Heart left ventricle (tissue), 16 donors: ENCODE measurements at regions not wholly inside any gene's neighbourhood (a gene's known extent, or its start where the extent isn't known, plus 50 kb on each side); places are given as distances from the start of the nearest gene placed in this dataset.

Experiments
- ATAC-seq, 4 donors: fragments of 200-7000 bp; cut with Tn5 transposase; one replicate each; pipeline ENCODE4 v1.9.1; 2020 to 2022; ENCODE audit warnings: moderate library complexity in 4 of 4, mild to moderate bottlenecking in 3 of 4, moderate number of reproducible peaks in 1 of 4
- DNase-seq, 5 donors: peaks; one replicate each; pipeline ENCODE4 v3.0.0-alpha.2; 2020
- H3K27ac ChIP-seq, 12 donors: fragments of 200-600 bp; sonication (generic) in 4 of 12; one replicate each; pipeline versions ENCODE4 v1.5.0 to v1.8.0; 2016 to 2022; ENCODE audit warnings: mild to moderate bottlenecking in 2 of 12
- H3K27me3 ChIP-seq, 9 donors: fragments of 200-600 bp; sonication (generic) in 2 of 9; one replicate each; pipeline versions ENCODE4 v1.5.1 to v1.8.0; 2016 to 2022; ENCODE audit warnings: mild to moderate bottlenecking in 3 of 9
- H3K36me3 ChIP-seq, 9 donors: fragments of 200-600 bp; sonication (generic) in 2 of 9; one replicate each; pipeline versions ENCODE4 v1.5.0 to v1.8.0; 2018 to 2022; ENCODE audit warnings: mild to moderate bottlenecking in 2 of 9
- H3K4me1 ChIP-seq, 12 donors: fragments of 200-600 bp; sonication (generic) in 4 of 12; one replicate each; pipeline versions ENCODE4 v1.5.0 to v1.8.0; 2016 to 2022; ENCODE audit warnings: mild to moderate bottlenecking in 3 of 12
- H3K4me3 ChIP-seq, 12 donors: fragments of 200-600 bp; sonication (generic) in 4 of 12; one replicate each; pipeline versions ENCODE4 v1.5.0 to v1.8.0; 2017 to 2022; ENCODE audit warnings: mild to moderate bottlenecking in 9 of 12, moderate library complexity in 4 of 12
- H3K9me3 ChIP-seq, 12 donors: fragments of 200-600 bp; sonication (generic) in 4 of 12; one replicate each; pipeline versions ENCODE4 v1.5.0 to v1.8.0; 2016 to 2022; ENCODE audit warnings: mild to moderate bottlenecking in 1 of 12
- CTCF ChIP-seq, 12 donors: fragments of 200-600 bp; sonication (generic) in 4 of 12; IDR thresholded peaks; one replicate each; pipeline versions ENCODE4 v1.5.0 to v1.8.0; 2018 to 2022; ENCODE audit warnings: antibody characterized with exemption in 12 of 12, mild to moderate bottlenecking in 5 of 12
- POLR2A ChIP-seq, 2 donors: fragments of 450-650 bp; IDR thresholded peaks; one replicate each; pipeline ENCODE4 v1.6.1; 2017; ENCODE audit warnings: antibody characterized with exemption in 2 of 2, mild to moderate bottlenecking in 2 of 2, moderate library complexity in 2 of 2
- WGBS, 4 donors: extraction: QIAGEN DNeasy Blood & Tissue Kit in 2 of 4; methylation state at CpG; one replicate each; pipeline versions ENCODE4 v1.1.5 to v1.1.7; 2013 to 2018; 5-methylcytosine and 5-hydroxymethylcytosine counted together
- intact Hi-C, 10 donors: fragments of 100-400 bp; cut with DNase I; formaldehyde crosslinking; loops; one replicate each; pipeline versions ENCODE4 v1.11.1 to v1.14.2; 2022
- donor health status: ischemic (EF 13 %, LVEDD 7.1; RV severe dilation, severe dysfunction).
- donor health status: healthy with polysubstance abuse.
- donor health status: DM: no; HTN: yes; CAD: no.
- donor health status: DM: no; HTN: no; CAD: no.
- donor health status: ischemic (EF 25% LVEDD 6.9; RV normal size, moderate dysfunction).
- donor health status: ischemic (EF 25% LVEDD 5.7; RV mildly dilated, moderate dysfunction).
- donor health status: healthy.
- donor health status: DM: yes; HTN: yes; CAD: no.
- donor health status: ischemic (EF 35%, LVEDD 5.7; RV mildly dilated, moderate dysfunction).
- donor health status: nonischemic (EF 11% LVEDD 7.7; RV severe dilation, severe dysfunction).
- donor health status: DM: yes; HTN: yes; CAD: no.
- donor health status: PGD.
- donor health status: ischemic (EF 29% LVEDD 5.4; RV normal size, mild dysfunction).
- donor health status: nonischemic (EF 23%, LVEDD 6.1; RV moderate dilation, normal function).

- Histone ChIP-seq H3K36me3 (no peaks in the 10 kb centered on the region), H3K4me3 (no peak overlapping the region), H3K27me3 (no peaks in the 10 kb centered on the region), H3K9me3 (no peaks in the 10 kb centered on the region), H3K27ac (no peak overlapping the region), H3K4me1 (peaks cover 0 to 27% (median 0%) of the 10 kb centered on the region in 12 donors)
- DNase-seq (no peak), ATAC-seq (no peak)
- no peak for TF ChIP-seq POLR2A (IDR thresholded peaks at IDR 0.05)
- TF ChIP-seq CTCF (IDR thresholded peaks at IDR 0.05): no peak
- 72 to 87% (median 80%) methylated on average over 3 of the region's 3 CpGs for WGBS, 4 donors
- intact Hi-C loops: loop anchor here in 1 of 10 donors (5.0 kb wide), 1 partner anchor 70 kb away; no protein-coding TSS in a partner anchor
These were observed 198.5 kb upstream of the EYA4 start for GRCh38 chr6:133042550-133043120.

GRCh38 chr6:133046576-133046975 lies 194.6 kb upstream of the EYA4 start:
- no peaks in the 10 kb centered on the region for H3K27me3 ChIP-seq
- no peaks in the 10 kb centered on the region for H3K9me3 ChIP-seq
- intact Hi-C loops: loop anchor here in 1 of 10 donors (5.0 kb wide), 1 partner anchor 81 kb away; no protein-coding TSS in a partner anchor
- 52 to 57% (median 55%) methylated on average over 3 of the region's 3 CpGs for WGBS, 4 donors
- DNase-seq (no peak), ATAC-seq (no peak)
- peaks cover 0 to 23% (median 0%) of the 10 kb centered on the region in 12 donors for H3K4me1 ChIP-seq
- TF ChIP-seq CTCF (IDR thresholded peaks at IDR 0.05): no peak
- no peak for TF ChIP-seq POLR2A (IDR thresholded peaks at IDR 0.05)
- H3K27ac ChIP-seq: peak overlapping the region in 9 of 12 donors; percentile 24 to 65 (median 30)
- H3K36me3 ChIP-seq: no peaks in the 10 kb centered on the region
- H3K4me3 ChIP-seq: no peak overlapping the region

GRCh38 chr6:133047065-133047665 lies 194.0 kb upstream of the EYA4 start:
- no peak overlapping the region for H3K4me3 ChIP-seq
- intact Hi-C loops: loop anchor here in 1 of 10 donors (5.0 kb wide), 1 partner anchor 80 kb away; no protein-coding TSS in a partner anchor
- no peaks in the 10 kb centered on the region for H3K36me3 ChIP-seq
- H3K27ac ChIP-seq: peak overlapping the region in 8 of 12 donors; percentile 24 to 65 (median 30)
- DNase-seq (peak in 1 of 5 donors; percentile 8), ATAC-seq (peak; percentile 83 to 95 (median 90))
- H3K27me3 ChIP-seq: no peaks in the 10 kb centered on the region
- H3K4me1 ChIP-seq: peaks cover 0 to 20% (median 0%) of the 10 kb centered on the region in 12 donors
- no peaks in the 10 kb centered on the region for H3K9me3 ChIP-seq
- TF ChIP-seq CTCF (IDR thresholded peaks at IDR 0.05) (no peak), POLR2A (IDR thresholded peaks at IDR 0.05) (no peak)
- WGBS, 4 donors: 48 to 58% (median 49%) methylated on average over 5 of the region's 5 CpGs

GRCh38 chr6:133047706-133048105 lies 193.5 kb upstream of the EYA4 start:
- H3K27ac ChIP-seq: peak overlapping the region in 4 of 12 donors; percentile 19 to 36 (median 28)
- intact Hi-C loops: loop anchor here in 1 of 10 donors (5.0 kb wide), 1 partner anchor 80 kb away; no protein-coding TSS in a partner anchor
- no peaks in the 10 kb centered on the region for H3K9me3 ChIP-seq
- no peaks in the 10 kb centered on the region for H3K36me3 ChIP-seq
- H3K4me1 ChIP-seq: peaks cover 0 to 20% (median 0%) of the 10 kb centered on the region in 12 donors
- TF ChIP-seq POLR2A (IDR thresholded peaks at IDR 0.05): no peak
- no peak for TF ChIP-seq CTCF (IDR thresholded peaks at IDR 0.05)
- no peak for DNase-seq
- no peaks in the 10 kb centered on the region for H3K27me3 ChIP-seq
- 68 to 85% (median 77%) methylated on average over 1 of the region's 1 CpG for WGBS, 4 donors
- ATAC-seq: no peak
- H3K4me3 ChIP-seq: no peak overlapping the region
